ENCODE measurements at regions not wholly inside any gene's neighbourhood (a gene's known extent, or its start where the extent isn't known, plus 50 kb on each side); places are given as distances from the start of the nearest gene placed in this dataset.

GRCh38 chrX:57204306-57204705 lies 67.1 kb upstream of the SPIN2A start:
- H3K9me3 Mint-ChIP-seq, result peaks cover 65% of the 10 kb centered on the region
- DNase-seq, result no peak
- H3K27ac Mint-ChIP-seq, result no peak overlapping the region
- Histone ChIP-seq H3K4me1 (ENCODE audit: control insufficient read depth, insufficient read depth, low read length) (no peaks in the 10 kb centered on the region), H3K9ac (ENCODE audit: extremely low read depth, low read length, poor library complexity, severe bottlenecking) (no peak overlapping the region), H3K27ac (ENCODE audit: low read depth, low read length) (no peak overlapping the region), H3K4me3 (ENCODE audit: low read length) (no peak overlapping the region), H3K27me3 (ENCODE audit: control insufficient read depth, insufficient read depth, low read length, poor library complexity, severe bottlenecking) (no peaks in the 10 kb centered on the region), H3K9me3 (ENCODE audit: control insufficient read depth, low read length) (no peaks in the 10 kb centered on the region), H3K36me3 (ENCODE audit: control insufficient read depth, insufficient read depth, low read length) (no peaks in the 10 kb centered on the region)
- H3K4me1 Mint-ChIP-seq, result no peaks in the 10 kb centered on the region
- no peak for TF ChIP-seq CTCF (conservative IDR thresholded peaks at IDR 0.05)
- peaks cover 14% of the 10 kb centered on the region for H3K36me3 Mint-ChIP-seq (ENCODE audit: low read depth)
- whole genome bisulfite sequencing, 2 experiments (ENCODE audit: insufficient coverage in 1 of 2, insufficient read length in 1 of 2), result 92% methylated on average over 1 of the region's 1 CpG; no CpG with 5 or more reads in 1 of the 2 experiments
- H3K4me3 Mint-ChIP-seq, result no peak overlapping the region
- no peaks in the 10 kb centered on the region for H3K27me3 Mint-ChIP-seq (ENCODE audit: insufficient read depth)

- H3K4me3 ChIP-seq (ENCODE audit: low read length), result no peak overlapping the region
- DNase-seq, result peak; percentile 50
- H3K27ac ChIP-seq (ENCODE audit: low read depth, low read length), result no peak overlapping the region
- WGBS, 2 experiments (ENCODE audit: insufficient coverage in 1 of 2, insufficient read length in 1 of 2), result 74% methylated on average over 1 of the region's 1 CpG; no CpG with 5 or more reads in 1 of the 2 experiments
- no peaks in the 10 kb centered on the region for H3K36me3 ChIP-seq (ENCODE audit: control insufficient read depth, insufficient read depth, low read length)
- no peaks in the 10 kb centered on the region for H3K4me1 Mint-ChIP-seq
- no peaks in the 10 kb centered on the region for H3K9me3 ChIP-seq (ENCODE audit: control insufficient read depth, low read length)
- H3K36me3 Mint-ChIP-seq (ENCODE audit: low read depth), result peaks cover 10% of the 10 kb centered on the region
- H3K27ac Mint-ChIP-seq, result no peak overlapping the region
- H3K27me3 ChIP-seq (ENCODE audit: control insufficient read depth, insufficient read depth, low read length, poor library complexity, severe bottlenecking), result no peaks in the 10 kb centered on the region
- no peak overlapping the region for H3K9ac ChIP-seq (ENCODE audit: extremely low read depth, low read length, poor library complexity, severe bottlenecking)
- H3K27me3 Mint-ChIP-seq (ENCODE audit: insufficient read depth), result no peaks in the 10 kb centered on the region
- no peak overlapping the region for H3K4me3 Mint-ChIP-seq
- no peaks in the 10 kb centered on the region for H3K4me1 ChIP-seq (ENCODE audit: control insufficient read depth, insufficient read depth, low read length)
- peak; percentile 35 for TF ChIP-seq CTCF (conservative IDR thresholded peaks at IDR 0.05)
- peaks cover 68% of the 10 kb centered on the region for H3K9me3 Mint-ChIP-seq
These were observed 74.6 kb upstream of the FAAH2 start for GRCh38 chrX:57211906-57212305.

- H3K4me3 ChIP-seq (ENCODE audit: low read length), result peak overlapping the region; percentile 12
- Mint-ChIP-seq H3K4me1 (peaks cover 10% of the 10 kb centered on the region), H3K27ac (peak overlapping the region; percentile 92), H3K4me3 (no peak overlapping the region), H3K36me3 (ENCODE audit: low read depth) (peaks cover 17% of the 10 kb centered on the region), H3K27me3 (ENCODE audit: insufficient read depth) (no peaks in the 10 kb centered on the region), H3K9me3 (peaks cover 32% of the 10 kb centered on the region)
- H3K4me1 ChIP-seq (ENCODE audit: control insufficient read depth, insufficient read depth, low read length), result peaks cover 3% of the 10 kb centered on the region
- peak; percentile 80 for DNase-seq
- TF ChIP-seq CTCF (conservative IDR thresholded peaks at IDR 0.05), result no peak
- peaks cover 7% of the 10 kb centered on the region for H3K9me3 ChIP-seq (ENCODE audit: control insufficient read depth, low read length)
- no peaks in the 10 kb centered on the region for H3K27me3 ChIP-seq (ENCODE audit: control insufficient read depth, insufficient read depth, low read length, poor library complexity, severe bottlenecking)
- H3K9ac ChIP-seq (ENCODE audit: extremely low read depth, low read length, poor library complexity, severe bottlenecking), result no peak overlapping the region
- 73% methylated on average over 2 of the region's 2 CpGs; no CpG with 5 or more reads in 1 of the 2 experiments for WGBS, 2 experiments (ENCODE audit: insufficient coverage in 1 of 2, insufficient read length in 1 of 2)
- no peaks in the 10 kb centered on the region for H3K36me3 ChIP-seq (ENCODE audit: control insufficient read depth, insufficient read depth, low read length)
- no peak overlapping the region for H3K27ac ChIP-seq (ENCODE audit: low read depth, low read length)
These were observed 58.8 kb upstream of the FAAH2 start for GRCh38 chrX:57227691-57228090.

All from endodermal cell (in vitro differentiated cells).